ENCODE measurements at regions not wholly inside any gene's neighbourhood (a gene's known extent, or its start where the extent isn't known, plus 50 kb on each side); places are given as distances from the start of the nearest gene placed in this dataset.

DNA sequence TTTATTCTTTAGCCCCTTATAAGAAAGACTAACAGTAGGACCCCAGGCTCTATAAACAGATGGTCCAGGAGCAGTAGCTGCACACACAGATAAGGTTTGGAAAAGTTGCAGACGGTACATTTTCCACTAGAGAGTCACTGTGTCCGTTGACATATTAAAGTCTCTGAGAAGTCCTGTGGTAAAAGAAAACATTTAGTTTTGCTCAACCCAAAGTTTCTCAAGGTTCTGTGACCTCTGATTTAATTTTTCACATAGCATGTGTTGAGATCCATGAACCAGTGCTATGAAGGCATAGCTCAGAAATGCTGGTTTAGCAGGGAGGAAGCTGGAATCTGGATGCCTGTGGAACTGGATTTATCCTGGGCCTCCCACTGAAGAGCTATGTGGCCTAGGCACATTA lies 62.7 kb upstream of the RASEF start:
- TF ChIP-seq, protein P1, sequence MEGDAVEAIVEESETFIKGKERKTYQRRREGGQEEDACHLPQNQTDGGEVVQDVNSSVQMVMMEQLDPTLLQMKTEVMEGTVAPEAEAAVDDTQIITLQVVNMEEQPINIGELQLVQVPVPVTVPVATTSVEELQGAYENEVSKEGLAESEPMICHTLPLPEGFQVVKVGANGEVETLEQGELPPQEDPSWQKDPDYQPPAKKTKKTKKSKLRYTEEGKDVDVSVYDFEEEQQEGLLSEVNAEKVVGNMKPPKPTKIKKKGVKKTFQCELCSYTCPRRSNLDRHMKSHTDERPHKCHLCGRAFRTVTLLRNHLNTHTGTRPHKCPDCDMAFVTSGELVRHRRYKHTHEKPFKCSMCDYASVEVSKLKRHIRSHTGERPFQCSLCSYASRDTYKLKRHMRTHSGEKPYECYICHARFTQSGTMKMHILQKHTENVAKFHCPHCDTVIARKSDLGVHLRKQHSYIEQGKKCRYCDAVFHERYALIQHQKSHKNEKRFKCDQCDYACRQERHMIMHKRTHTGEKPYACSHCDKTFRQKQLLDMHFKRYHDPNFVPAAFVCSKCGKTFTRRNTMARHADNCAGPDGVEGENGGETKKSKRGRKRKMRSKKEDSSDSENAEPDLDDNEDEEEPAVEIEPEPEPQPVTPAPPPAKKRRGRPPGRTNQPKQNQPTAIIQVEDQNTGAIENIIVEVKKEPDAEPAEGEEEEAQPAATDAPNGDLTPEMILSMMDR (conservative IDR thresholded peaks at IDR 0.05; ENCODE audit: low read depth, low read length) = no peak
- TF ChIP-seq EZH2 (IDR thresholded peaks at IDR 0.05; ENCODE audit: low read length, unreplicated experiment) = no peak
